ENCODE measurements at regions not wholly inside any gene's neighbourhood (a gene's known extent, or its start where the extent isn't known, plus 50 kb on each side); places are given as distances from the start of the nearest gene placed in this dataset.

DNA sequence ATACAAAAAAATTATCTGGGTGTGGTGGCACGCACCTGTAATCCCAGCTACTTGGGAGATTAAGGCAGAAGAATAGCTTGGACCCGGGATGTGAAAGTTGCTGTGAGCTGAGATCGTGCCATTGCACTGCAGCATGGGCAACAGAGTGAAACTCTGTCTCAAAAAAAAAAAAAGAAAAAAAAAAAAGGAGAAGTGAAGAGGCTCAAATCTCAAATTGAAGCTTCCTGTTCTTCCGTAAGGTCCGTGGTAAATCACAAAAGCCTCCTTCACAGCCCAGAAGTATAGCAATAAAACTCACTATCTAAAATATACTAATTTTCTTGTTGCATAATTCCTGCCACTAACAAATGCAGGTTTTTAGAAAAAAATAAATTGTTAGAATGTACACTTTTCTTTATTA lies 498.2 kb upstream of the BRINP3 start:
- no peak for TF ChIP-seq POLR2AphosphoS5 (IDR thresholded peaks at IDR 0.05; ENCODE audit: low read depth, low read length)
- no peak for TF ChIP-seq SIN3A (IDR thresholded peaks at IDR 0.05; ENCODE audit: borderline replicate concordance, insufficient read depth, low read depth, low read length)
- TF ChIP-seq, protein P1, sequence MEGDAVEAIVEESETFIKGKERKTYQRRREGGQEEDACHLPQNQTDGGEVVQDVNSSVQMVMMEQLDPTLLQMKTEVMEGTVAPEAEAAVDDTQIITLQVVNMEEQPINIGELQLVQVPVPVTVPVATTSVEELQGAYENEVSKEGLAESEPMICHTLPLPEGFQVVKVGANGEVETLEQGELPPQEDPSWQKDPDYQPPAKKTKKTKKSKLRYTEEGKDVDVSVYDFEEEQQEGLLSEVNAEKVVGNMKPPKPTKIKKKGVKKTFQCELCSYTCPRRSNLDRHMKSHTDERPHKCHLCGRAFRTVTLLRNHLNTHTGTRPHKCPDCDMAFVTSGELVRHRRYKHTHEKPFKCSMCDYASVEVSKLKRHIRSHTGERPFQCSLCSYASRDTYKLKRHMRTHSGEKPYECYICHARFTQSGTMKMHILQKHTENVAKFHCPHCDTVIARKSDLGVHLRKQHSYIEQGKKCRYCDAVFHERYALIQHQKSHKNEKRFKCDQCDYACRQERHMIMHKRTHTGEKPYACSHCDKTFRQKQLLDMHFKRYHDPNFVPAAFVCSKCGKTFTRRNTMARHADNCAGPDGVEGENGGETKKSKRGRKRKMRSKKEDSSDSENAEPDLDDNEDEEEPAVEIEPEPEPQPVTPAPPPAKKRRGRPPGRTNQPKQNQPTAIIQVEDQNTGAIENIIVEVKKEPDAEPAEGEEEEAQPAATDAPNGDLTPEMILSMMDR (IDR thresholded peaks at IDR 0.05) = no peak
- no peak for TF ChIP-seq TCF7L2 (IDR thresholded peaks at IDR 0.05; ENCODE audit: low read depth, low read length)
- TF ChIP-seq, protein P2, sequence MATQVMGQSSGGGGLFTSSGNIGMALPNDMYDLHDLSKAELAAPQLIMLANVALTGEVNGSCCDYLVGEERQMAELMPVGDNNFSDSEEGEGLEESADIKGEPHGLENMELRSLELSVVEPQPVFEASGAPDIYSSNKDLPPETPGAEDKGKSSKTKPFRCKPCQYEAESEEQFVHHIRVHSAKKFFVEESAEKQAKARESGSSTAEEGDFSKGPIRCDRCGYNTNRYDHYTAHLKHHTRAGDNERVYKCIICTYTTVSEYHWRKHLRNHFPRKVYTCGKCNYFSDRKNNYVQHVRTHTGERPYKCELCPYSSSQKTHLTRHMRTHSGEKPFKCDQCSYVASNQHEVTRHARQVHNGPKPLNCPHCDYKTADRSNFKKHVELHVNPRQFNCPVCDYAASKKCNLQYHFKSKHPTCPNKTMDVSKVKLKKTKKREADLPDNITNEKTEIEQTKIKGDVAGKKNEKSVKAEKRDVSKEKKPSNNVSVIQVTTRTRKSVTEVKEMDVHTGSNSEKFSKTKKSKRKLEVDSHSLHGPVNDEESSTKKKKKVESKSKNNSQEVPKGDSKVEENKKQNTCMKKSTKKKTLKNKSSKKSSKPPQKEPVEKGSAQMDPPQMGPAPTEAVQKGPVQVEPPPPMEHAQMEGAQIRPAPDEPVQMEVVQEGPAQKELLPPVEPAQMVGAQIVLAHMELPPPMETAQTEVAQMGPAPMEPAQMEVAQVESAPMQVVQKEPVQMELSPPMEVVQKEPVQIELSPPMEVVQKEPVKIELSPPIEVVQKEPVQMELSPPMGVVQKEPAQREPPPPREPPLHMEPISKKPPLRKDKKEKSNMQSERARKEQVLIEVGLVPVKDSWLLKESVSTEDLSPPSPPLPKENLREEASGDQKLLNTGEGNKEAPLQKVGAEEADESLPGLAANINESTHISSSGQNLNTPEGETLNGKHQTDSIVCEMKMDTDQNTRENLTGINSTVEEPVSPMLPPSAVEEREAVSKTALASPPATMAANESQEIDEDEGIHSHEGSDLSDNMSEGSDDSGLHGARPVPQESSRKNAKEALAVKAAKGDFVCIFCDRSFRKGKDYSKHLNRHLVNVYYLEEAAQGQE (IDR thresholded peaks at IDR 0.05; ENCODE audit: insufficient read depth in 1 of 2, low read depth in 2 of 2, low read length in 1 of 2) = no peak
- Histone ChIP-seq H3K4me3 (ENCODE audit: low read depth in 2 of 2, low read length in 2 of 2) (no peak overlapping the region), H3K9me3 (ENCODE audit: control insufficient read depth, insufficient read depth, low read depth, low read length) (no peaks in the 10 kb centered on the region), H3K27ac (ENCODE audit: low read length) (no peak overlapping the region), H3K27me3 (ENCODE audit: control insufficient read depth, insufficient read depth, low read length) (no peaks in the 10 kb centered on the region), H3K36me3 (ENCODE audit: control insufficient read depth, insufficient read depth, low read length) (no peaks in the 10 kb centered on the region), H3K4me1 (ENCODE audit: control insufficient read depth, insufficient read depth, low read length) (no peaks in the 10 kb centered on the region)
- in situ Hi-C loops (cut with HindIII; ENCODE audit: low pct_unique_long_range_greater_than_20kb, low sequenced_read_pairs) = no loop called here
- BruUV-seq (replicated peaks) = no TSS peak
- POLR2A ChIA-PET = no interaction called here
- DNase-seq (ENCODE audit: low read depth, low spot score) (no peak), ATAC-seq (no peak)
- intact Hi-C loops (cut with micrococcal nuclease; ENCODE audit: unreplicated experiment) = no loop called here
- CTCF ChIA-PET = no interaction called here

DNA sequence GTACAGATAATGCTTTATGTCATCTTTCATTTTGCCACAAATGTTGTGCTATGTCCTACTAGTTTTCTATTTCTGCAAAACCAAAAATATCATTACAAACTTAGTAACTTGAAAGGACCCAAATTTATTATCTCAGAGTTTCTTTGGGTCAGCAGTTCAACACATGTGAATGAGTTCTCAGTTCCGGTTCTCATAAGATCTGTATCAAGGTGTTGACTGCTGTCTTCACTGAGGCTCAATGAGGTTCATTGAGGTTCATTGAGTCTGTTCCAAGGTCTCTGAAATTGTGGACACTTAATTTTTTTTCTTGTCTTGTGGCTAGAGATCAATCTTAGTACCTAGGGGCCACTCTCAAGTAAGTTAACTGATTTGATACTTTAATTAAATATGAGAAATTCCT lies 525.1 kb upstream of the BRINP3 start:
- TF ChIP-seq POLR2AphosphoS5 (IDR thresholded peaks at IDR 0.05; ENCODE audit: low read depth, low read length) (no peak), TCF7L2 (IDR thresholded peaks at IDR 0.05; ENCODE audit: low read depth, low read length) (no peak), SIN3A (IDR thresholded peaks at IDR 0.05; ENCODE audit: borderline replicate concordance, insufficient read depth, low read depth, low read length) (no peak)
- TF ChIP-seq, protein P2 (IDR thresholded peaks at IDR 0.05; ENCODE audit: insufficient read depth in 1 of 2, low read depth in 2 of 2, low read length in 1 of 2) = no peak
- TF ChIP-seq, protein P1 (IDR thresholded peaks at IDR 0.05) = no peak
- Histone ChIP-seq H3K9me3 (ENCODE audit: control insufficient read depth, insufficient read depth, low read depth, low read length) (no peaks in the 10 kb centered on the region), H3K36me3 (ENCODE audit: control insufficient read depth, insufficient read depth, low read length) (no peaks in the 10 kb centered on the region; the same call in 1 of the 2 replicates), H3K4me1 (ENCODE audit: control insufficient read depth, insufficient read depth, low read length) (no peaks in the 10 kb centered on the region), H3K4me3 (ENCODE audit: low read depth in 2 of 2, low read length in 2 of 2) (no peak overlapping the region), H3K27ac (ENCODE audit: low read length) (no peak overlapping the region), H3K27me3 (ENCODE audit: control insufficient read depth, insufficient read depth, low read length) (no peaks in the 10 kb centered on the region)
- intact Hi-C loops (cut with micrococcal nuclease; ENCODE audit: unreplicated experiment) = no loop called here
- ATAC-seq = no peak
- BruUV-seq (replicated peaks) = no TSS peak
- CTCF ChIA-PET = interaction anchor here (0.6 kb wide), 1 partner anchor 153 kb away, joined by 3 read pairs; no protein-coding TSS in a partner anchor
- DNase-seq (ENCODE audit: low read depth, low spot score) = no peak
- POLR2A ChIA-PET = no interaction called here
- in situ Hi-C loops (cut with HindIII; ENCODE audit: low pct_unique_long_range_greater_than_20kb, low sequenced_read_pairs) = no loop called here
